ENCODE measurements at regions not wholly inside any gene's neighbourhood (a gene's known extent, or its start where the extent isn't known, plus 50 kb on each side); places are given as distances from the start of the nearest gene placed in this dataset.
A peak's percentile ranks its signal among the peaks of the same experiment; 100 is the strongest.
"Not testable (repeated sequence)": the region's sequence is repeated elsewhere in the genome, so short reads cannot be mapped to it uniquely, and the experiment has no call there.

GRCh38 chr6:141580131-141580530 is 552.6 kb upstream of the GJE1 start:
- no peak for DNase-seq (ENCODE audit: low read depth)

- no peak for DNase-seq (ENCODE audit: low read depth)
Observed at GRCh38 chr6:141576751-141577150, 556.0 kb upstream of the GJE1 start.

- peak; percentile 37 for DNase-seq (ENCODE audit: low read depth)
Observed at GRCh38 chr6:141562851-141563763, 569.6 kb upstream of the GJE1 start.

GRCh38 chr6:141562186-141562811 is 570.4 kb upstream of the GJE1 start:
- DNase-seq (ENCODE audit: low read depth): no peak

GRCh38 chr6:141561154-141561553 is 571.6 kb upstream of the GJE1 start:
- no peak for DNase-seq (ENCODE audit: low read depth)

- DNase-seq (ENCODE audit: low read depth): no peak
Observed at GRCh38 chr6:141552463-141552862, 580.3 kb upstream of the GJE1 start.

GRCh38 chr6:141552031-141552430 is 580.7 kb upstream of the GJE1 start:
- no peak for DNase-seq (ENCODE audit: low read depth)

- no peak for DNase-seq (ENCODE audit: low read depth)
Observed at GRCh38 chr6:141551318-141551717, 581.4 kb upstream of the GJE1 start.

- DNase-seq (ENCODE audit: low read depth): no peak
Observed at GRCh38 chr6:141550471-141550870, 582.3 kb upstream of the GJE1 start.

- DNase-seq (ENCODE audit: low read depth): no peak
Observed at GRCh38 chr6:141548966-141549365, 583.8 kb upstream of the GJE1 start.

GRCh38 chr6:141541581-141542324 is 591.0 kb upstream of the GJE1 start:
- no peak for DNase-seq (ENCODE audit: low read depth)

- no peak for DNase-seq (ENCODE audit: low read depth)
Observed at GRCh38 chr6:141540207-141540606, 592.5 kb upstream of the GJE1 start.

- no peak for DNase-seq (ENCODE audit: low read depth)
Observed at GRCh38 chr6:141539617-141540016, 593.1 kb upstream of the GJE1 start.

- no peak for DNase-seq (ENCODE audit: low read depth)
Observed at GRCh38 chr6:141532211-141532610, 600.5 kb upstream of the GJE1 start.

- no peak for DNase-seq (ENCODE audit: low read depth)
Observed at GRCh38 chr6:141531040-141531439, 601.7 kb upstream of the GJE1 start.

GRCh38 chr6:141528596-141528995 is 604.1 kb upstream of the GJE1 start:
- no peak for DNase-seq (ENCODE audit: low read depth)

- DNase-seq (ENCODE audit: low read depth): no peak
Observed at GRCh38 chr6:141526985-141527384, 605.7 kb upstream of the GJE1 start.

GRCh38 chr6:141521440-141521839 is 611.3 kb upstream of the GJE1 start:
- no peak for DNase-seq (ENCODE audit: low read depth)

GRCh38 chr6:141513830-141514229 is 618.9 kb upstream of the GJE1 start:
- no peak for DNase-seq (ENCODE audit: low read depth)

GRCh38 chr6:141510803-141511202 is 621.9 kb upstream of the GJE1 start:
- DNase-seq (ENCODE audit: low read depth): no peak

- not testable (repeated sequence) for DNase-seq (ENCODE audit: low read depth)
Observed at GRCh38 chr6:141506062-141506461, 626.7 kb upstream of the GJE1 start.

- DNase-seq (ENCODE audit: low read depth): not testable (repeated sequence)
Observed at GRCh38 chr6:141504318-141504717, 628.4 kb upstream of the GJE1 start.

GRCh38 chr6:141501616-141502015 is 631.1 kb upstream of the GJE1 start:
- no peak for DNase-seq (ENCODE audit: low read depth)
